ENCODE measurements at regions not wholly inside any gene's neighbourhood (a gene's known extent, or its start where the extent isn't known, plus 50 kb on each side); places are given as distances from the start of the nearest gene placed in this dataset.

GRCh38 chr15:96969732-96970710 lies 639.5 kb downstream of the NR2F2 start:
- TF ChIP-seq CTCF (IDR thresholded peaks at IDR 0.05) (no peak), EP300 (IDR thresholded peaks at IDR 0.05) (no peak), POLR2A (IDR thresholded peaks at IDR 0.05) (no peak)

Measured in ovary (tissue), 3 donors.